Activated B cell treated with CpG ODN at 0.5 μM for 24 hours (primary cell): ENCODE measurements at regions not wholly inside any gene's neighbourhood (a gene's known extent, or its start where the extent isn't known, plus 50 kb on each side); places are given as distances from the start of the nearest gene placed in this dataset.

Experiments used
- ATAC-seq: fragments of 200-7000 bp; cut with Tn5 transposase; one replicate; pipeline ENCODE4 v1.10.0; 2021; ENCODE audit warnings: low read depth, mild to moderate bottlenecking, moderate library complexity
- CTCF ChIA-PET: fragments of 350-600 bp; sonication (Branson Sonifier 250); formaldehyde crosslinking; loops from one replicate; lab custom pipeline; 2021; ENCODE audit warnings: antibody characterized with exemption; lab: Charles Lee
- POLR2A ChIA-PET: fragments of 350-600 bp; sonication (Branson Sonifier 250); formaldehyde crosslinking; loops from one replicate; lab custom pipeline; 2021; ENCODE audit warnings: antibody characterized with exemption; lab: Charles Lee
- DNase-seq: peaks from one replicate; pipeline ENCODE4 v3.0.0; 2022
- H3K27ac Mint-ChIP-seq: one replicate; pipeline ENCODE4 v1.8.0; 2020; ENCODE audit warnings: mixed read lengths
- H3K27me3 Mint-ChIP-seq: one replicate; pipeline ENCODE4 v1.8.0; 2021; ENCODE audit warnings: mixed read lengths
- H3K36me3 Mint-ChIP-seq: one replicate; pipeline ENCODE4 v1.8.0; 2021; ENCODE audit warnings: low read depth, mixed read lengths
- H3K4me1 Mint-ChIP-seq: one replicate; pipeline ENCODE4 v1.8.0; 2021; ENCODE audit warnings: mixed read lengths
- H3K4me3 Mint-ChIP-seq: one replicate; pipeline ENCODE4 v1.8.0; 2020; ENCODE audit warnings: mild to moderate bottlenecking, mixed read lengths
- H3K9me3 Mint-ChIP-seq: one replicate; pipeline ENCODE4 v1.8.0; 2020; ENCODE audit warnings: mixed read lengths
- intact Hi-C: fragments of 100-400 bp; cut with micrococcal nuclease; formaldehyde crosslinking; loops from one replicate; pipeline ENCODE4 v1.15.1; 2024
- TF ChIP-seq, protein P1 (sequence below): fragments of 200-600 bp; IDR thresholded peaks from one replicate; pipeline ENCODE4 v1.8.0; 2022; ENCODE audit warnings: antibody characterized with exemption, mild to moderate bottlenecking

DNA sequence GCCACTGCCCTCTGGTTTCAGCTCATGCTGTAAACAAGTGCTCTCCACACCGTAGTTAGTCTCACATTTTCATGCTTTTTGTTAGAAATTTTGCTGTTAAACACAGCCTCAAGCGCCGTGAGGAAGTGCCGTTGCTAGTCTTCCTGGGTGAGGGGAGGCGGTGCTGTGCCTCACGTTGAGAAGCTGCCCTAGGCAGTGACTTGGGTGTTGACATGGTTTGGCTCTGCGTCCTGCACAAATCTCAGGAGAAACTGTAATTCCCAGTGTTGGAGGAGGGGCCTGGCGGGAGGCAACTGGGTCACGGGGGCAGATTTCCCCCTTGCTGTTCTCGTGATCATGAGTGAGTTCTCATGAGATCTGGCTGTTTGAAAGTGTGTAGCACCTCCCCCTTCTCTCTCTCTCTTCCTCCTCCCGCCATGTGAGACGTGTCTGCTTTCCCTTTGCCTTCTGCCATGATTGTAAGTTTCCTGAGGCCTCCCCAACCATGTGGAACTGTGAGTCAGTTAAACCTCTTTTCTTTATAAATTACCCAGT lies 95.8 kb downstream of the ERMARD start:
- Mint-ChIP-seq H3K4me3 (no peak overlapping the region), H3K27ac (no peak overlapping the region), H3K9me3 (no peaks in the 10 kb centered on the region), H3K36me3 (no peaks in the 10 kb centered on the region), H3K27me3 (peaks cover 9% of the 10 kb centered on the region), H3K4me1 (no peaks in the 10 kb centered on the region)
- ATAC-seq, result no peak
- TF ChIP-seq, protein P1, sequence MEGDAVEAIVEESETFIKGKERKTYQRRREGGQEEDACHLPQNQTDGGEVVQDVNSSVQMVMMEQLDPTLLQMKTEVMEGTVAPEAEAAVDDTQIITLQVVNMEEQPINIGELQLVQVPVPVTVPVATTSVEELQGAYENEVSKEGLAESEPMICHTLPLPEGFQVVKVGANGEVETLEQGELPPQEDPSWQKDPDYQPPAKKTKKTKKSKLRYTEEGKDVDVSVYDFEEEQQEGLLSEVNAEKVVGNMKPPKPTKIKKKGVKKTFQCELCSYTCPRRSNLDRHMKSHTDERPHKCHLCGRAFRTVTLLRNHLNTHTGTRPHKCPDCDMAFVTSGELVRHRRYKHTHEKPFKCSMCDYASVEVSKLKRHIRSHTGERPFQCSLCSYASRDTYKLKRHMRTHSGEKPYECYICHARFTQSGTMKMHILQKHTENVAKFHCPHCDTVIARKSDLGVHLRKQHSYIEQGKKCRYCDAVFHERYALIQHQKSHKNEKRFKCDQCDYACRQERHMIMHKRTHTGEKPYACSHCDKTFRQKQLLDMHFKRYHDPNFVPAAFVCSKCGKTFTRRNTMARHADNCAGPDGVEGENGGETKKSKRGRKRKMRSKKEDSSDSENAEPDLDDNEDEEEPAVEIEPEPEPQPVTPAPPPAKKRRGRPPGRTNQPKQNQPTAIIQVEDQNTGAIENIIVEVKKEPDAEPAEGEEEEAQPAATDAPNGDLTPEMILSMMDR, result no peak
- POLR2A ChIA-PET, result no interaction called here
- no peak for DNase-seq
- intact Hi-C loops, result no loop called here
- CTCF ChIA-PET, result no interaction called here

DNA sequence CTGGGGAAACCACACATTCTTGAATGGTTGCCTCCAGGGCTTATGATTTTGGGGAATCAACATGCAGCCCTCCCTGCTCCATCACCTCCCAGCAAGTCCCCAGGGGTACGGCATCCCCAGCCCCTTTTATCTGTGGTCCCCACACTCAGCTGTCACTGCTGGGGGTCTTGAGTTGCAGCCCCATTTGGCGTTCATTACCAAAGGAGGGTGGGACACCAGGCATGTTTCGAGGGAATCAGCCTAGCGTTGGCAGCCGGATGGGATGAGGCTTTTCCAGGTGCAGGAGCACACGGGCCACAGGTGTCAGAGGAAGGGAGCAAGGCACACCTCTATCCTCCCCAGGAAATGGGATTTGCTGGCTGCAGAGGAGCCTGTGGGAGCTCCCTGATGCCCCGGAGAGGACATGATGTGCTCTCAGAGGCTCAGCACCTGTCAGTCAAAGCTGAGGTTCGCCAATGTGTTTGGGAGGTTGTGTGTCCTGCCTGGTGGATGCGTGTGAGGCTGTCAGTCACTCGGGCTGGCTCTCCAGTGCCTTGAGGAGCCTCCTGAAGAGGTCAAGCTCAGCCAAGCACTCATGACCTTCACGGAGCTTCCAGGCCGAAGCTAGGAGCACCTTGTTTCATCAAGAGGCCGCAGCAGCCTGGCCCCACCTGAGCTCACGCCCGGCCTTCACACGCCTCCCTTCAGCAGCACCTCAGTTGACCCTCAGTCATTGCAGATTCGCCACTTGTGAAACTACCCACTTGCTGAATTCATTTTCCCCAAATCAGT lies 95.0 kb downstream of the ERMARD start:
- H3K36me3 Mint-ChIP-seq, result no peaks in the 10 kb centered on the region
- H3K27ac Mint-ChIP-seq, result no peak overlapping the region
- intact Hi-C loops, result no loop called here
- no peak for ATAC-seq
- CTCF ChIA-PET, result no interaction called here
- no peak overlapping the region for H3K4me3 Mint-ChIP-seq
- no peaks in the 10 kb centered on the region for H3K4me1 Mint-ChIP-seq
- peaks cover 11% of the 10 kb centered on the region for H3K27me3 Mint-ChIP-seq
- no peaks in the 10 kb centered on the region for H3K9me3 Mint-ChIP-seq
- no peak for DNase-seq
- TF ChIP-seq, protein P1, result no peak
- POLR2A ChIA-PET, result no interaction called here

GRCh38 chr6:169845426-169846285 lies 94.2 kb downstream of the ERMARD start:
- ATAC-seq, result no peak
- Mint-ChIP-seq H3K27me3 (peaks cover 12% of the 10 kb centered on the region), H3K4me1 (no peaks in the 10 kb centered on the region), H3K27ac (no peak overlapping the region), H3K9me3 (no peaks in the 10 kb centered on the region), H3K4me3 (no peak overlapping the region), H3K36me3 (no peaks in the 10 kb centered on the region)
- ChIA-PET CTCF (no interaction called here), POLR2A (no interaction called here)
- intact Hi-C loops, result no loop called here
- no peak for DNase-seq
- TF ChIP-seq, protein P1, result no peak

- POLR2A ChIA-PET, result no interaction called here
- ATAC-seq, result no peak
- Mint-ChIP-seq H3K27ac (no peak overlapping the region), H3K4me3 (no peak overlapping the region), H3K27me3 (peaks cover 14% of the 10 kb centered on the region), H3K36me3 (no peaks in the 10 kb centered on the region), H3K9me3 (no peaks in the 10 kb centered on the region), H3K4me1 (no peaks in the 10 kb centered on the region)
- TF ChIP-seq, protein P1, result no peak
- intact Hi-C loops, result no loop called here
- CTCF ChIA-PET, result no interaction called here
- DNase-seq, result peak; percentile 7
These were observed 93.5 kb downstream of the ERMARD start for GRCh38 chr6:169844946-169845345.

DNA sequence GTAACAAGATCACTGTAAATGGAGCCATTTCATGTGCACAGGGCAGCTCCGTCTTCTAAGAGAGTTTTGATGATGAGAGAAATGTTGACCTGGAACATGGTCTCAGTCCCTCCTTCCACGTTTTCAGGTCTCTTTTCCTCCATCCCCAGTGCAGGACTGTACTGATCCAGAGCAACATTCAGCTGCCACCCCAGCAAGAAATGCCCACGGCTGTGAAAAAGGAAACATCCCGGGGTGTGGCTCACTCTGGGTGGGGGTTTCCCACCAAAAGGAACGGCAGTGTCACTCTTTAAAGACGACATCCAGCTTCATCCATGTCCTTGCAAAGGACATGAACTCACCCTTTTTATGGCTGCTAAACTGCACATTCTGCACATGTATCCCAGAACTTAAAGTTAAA lies 92.6 kb downstream of the ERMARD start:
- CTCF ChIA-PET, result no interaction called here
- no peak for DNase-seq
- Mint-ChIP-seq H3K4me1 (no peaks in the 10 kb centered on the region), H3K36me3 (no peaks in the 10 kb centered on the region), H3K9me3 (no peaks in the 10 kb centered on the region), H3K27me3 (peaks cover 14% of the 10 kb centered on the region), H3K4me3 (no peak overlapping the region), H3K27ac (no peak overlapping the region)
- POLR2A ChIA-PET, result no interaction called here
- ATAC-seq, result no peak
- intact Hi-C loops, result no loop called here
- TF ChIP-seq, protein P1, result no peak
